ENCODE measurements at regions not wholly inside any gene's neighbourhood (a gene's known extent, or its start where the extent isn't known, plus 50 kb on each side); places are given as distances from the start of the nearest gene placed in this dataset.

DNA sequence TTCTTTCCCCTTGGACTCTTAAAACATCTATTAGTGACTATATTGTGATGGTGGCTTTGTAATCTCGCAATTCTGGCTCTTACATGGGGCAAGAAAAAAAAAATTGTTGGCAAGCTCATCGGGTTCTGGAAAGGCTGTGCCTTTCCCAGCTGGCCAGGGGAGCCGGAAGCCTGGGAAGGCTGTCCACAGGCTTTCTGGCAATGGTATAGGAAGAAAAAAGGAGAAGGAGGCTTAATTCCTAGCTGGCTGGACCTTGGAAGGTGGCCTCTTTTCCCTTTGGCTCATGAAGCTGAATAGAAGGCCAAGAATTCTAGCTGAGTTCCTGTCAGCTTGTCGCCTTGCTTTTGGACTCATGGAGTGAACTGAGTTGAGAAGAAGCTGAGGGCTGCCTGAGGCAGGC, 243.5 kb upstream of the SEMA6D start:
- no peak for TF ChIP-seq CTCF (IDR thresholded peaks at IDR 0.05)
- no peak for TF ChIP-seq POLR2A (IDR thresholded peaks at IDR 0.05)

Measured in thyroid gland (tissue), 4 donors.